Natural killer cell (primary cell): ENCODE measurements at regions not wholly inside any gene's neighbourhood (a gene's known extent, or its start where the extent isn't known, plus 50 kb on each side); places are given as distances from the start of the nearest gene placed in this dataset.

ENCODE experiments used
- ATAC-seq, 3 donors: fragments of 150-1000 bp in 2 of 3; fragments of 200-7000 bp in 1 of 3; cut with Tn5 transposase; 1 replicate in 1 of 3; 2 replicates in 2 of 3; pipeline ENCODE4 v1.10.0; 2021; ENCODE audit warnings: mild to moderate bottlenecking in 2 of 3, moderate library complexity in 2 of 3
- DNase-seq, 2 donors: peaks; one replicate each; pipeline versions ENCODE4 v3.0.0 to v3.0.0-alpha.2; 2013 to 2021; ENCODE audit warnings: mixed read lengths in 1 of 2
- H3K27ac ChIP-seq: one replicate; pipeline ENCODE4 v1.5.1; 2013; ENCODE audit warnings: mild to moderate bottlenecking, low read length
- H3K27me3 ChIP-seq: one replicate; pipeline ENCODE4 v1.6.1; 2013; ENCODE audit warnings: low read length; ENCODE audit not compliant: control insufficient read depth, insufficient read depth
- H3K36me3 ChIP-seq: one replicate; pipeline ENCODE4 v1.6.1; 2013; ENCODE audit warnings: low read length; ENCODE audit not compliant: control insufficient read depth, insufficient read depth
- H3K4me1 ChIP-seq: one replicate; pipeline ENCODE4 v1.6.1; 2013; ENCODE audit warnings: low read length; ENCODE audit not compliant: control insufficient read depth, insufficient read depth
- H3K4me3 ChIP-seq: one replicate; pipeline ENCODE4 v1.5.1; 2013; ENCODE audit warnings: low read length
- H3K9me3 ChIP-seq: one replicate; pipeline ENCODE4 v1.6.1; 2013; ENCODE audit warnings: low read length; ENCODE audit not compliant: control insufficient read depth, insufficient read depth
- H3K27ac Mint-ChIP-seq, 2 donors: one replicate each; pipeline ENCODE4 v1.8.0; 2022; ENCODE audit warnings: mild to moderate bottlenecking in 2 of 2, mixed read lengths in 2 of 2, moderate library complexity in 1 of 2
- H3K27me3 Mint-ChIP-seq, 2 donors: one replicate each; pipeline ENCODE4 v1.8.0; 2022; ENCODE audit warnings: low read depth in 2 of 2, mixed read lengths in 2 of 2
- H3K36me3 Mint-ChIP-seq: one replicate; pipeline ENCODE4 v1.8.0; 2022; ENCODE audit warnings: mixed read lengths
- H3K4me1 Mint-ChIP-seq, 2 donors: one replicate each; pipeline ENCODE4 v1.8.0; 2022; ENCODE audit warnings: mixed read lengths in 2 of 2
- H3K4me3 Mint-ChIP-seq: one replicate; pipeline ENCODE4 v1.8.0; 2022; ENCODE audit warnings: mild to moderate bottlenecking, moderate library complexity, mixed read lengths
- H3K9me3 Mint-ChIP-seq, 2 donors: one replicate each; pipeline ENCODE4 v1.8.0; 2022; ENCODE audit warnings: mixed read lengths in 2 of 2
- WGBS: methylation state at CpG from one replicate; pipeline ENCODE4 v1.1.7; 2013; ENCODE audit warnings: missing lambda C conversion rate; ENCODE audit not compliant: insufficient coverage; 5-methylcytosine and 5-hydroxymethylcytosine counted together
- intact Hi-C: fragments of 100-400 bp; cut with micrococcal nuclease; formaldehyde crosslinking; loops from one replicate; pipeline ENCODE4 v1.14.2; 2022
- TF ChIP-seq, protein P1 (sequence below): fragments of 200-600 bp; IDR thresholded peaks from one replicate; pipeline ENCODE4 v1.8.0; 2022; ENCODE audit warnings: antibody characterized with exemption

DNA sequence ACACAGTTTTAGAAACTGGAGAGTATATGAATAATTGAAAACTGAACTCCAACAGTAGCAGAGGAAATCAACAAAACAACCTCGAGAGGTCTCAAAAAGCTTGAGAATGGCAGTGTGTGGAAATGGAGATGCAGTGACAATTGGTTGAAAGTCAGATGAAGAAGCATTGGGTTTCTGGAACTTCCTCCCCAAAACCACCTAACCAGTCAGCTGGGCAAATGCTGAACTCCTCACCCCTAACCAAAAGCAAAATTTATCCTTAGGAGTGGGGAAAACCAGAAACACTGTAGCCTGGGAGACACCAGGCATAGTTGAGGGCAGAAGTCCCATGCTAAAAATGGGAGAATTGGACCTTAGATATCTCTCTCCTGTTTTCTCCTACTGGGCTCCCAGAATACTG lies 109.9 kb downstream of the TANC2 start:
- Histone ChIP-seq H3K36me3 (no peaks in the 10 kb centered on the region), H3K4me1 (no peaks in the 10 kb centered on the region), H3K9me3 (no peaks in the 10 kb centered on the region), H3K27me3 (no peaks in the 10 kb centered on the region), H3K27ac (no peak overlapping the region), H3K4me3 (no peak overlapping the region)
- Mint-ChIP-seq H3K27ac (no peak overlapping the region), H3K4me1 (peaks cover 11 to 15% of the 10 kb centered on the region in 2 donors), H3K36me3 (no peaks in the 10 kb centered on the region), H3K9me3 (no peaks in the 10 kb centered on the region), H3K4me3 (no peak overlapping the region), H3K27me3 (no peaks in the 10 kb centered on the region)
- WGBS = 14% methylated on average over 1 of the region's 1 CpG
- TF ChIP-seq, protein P1, sequence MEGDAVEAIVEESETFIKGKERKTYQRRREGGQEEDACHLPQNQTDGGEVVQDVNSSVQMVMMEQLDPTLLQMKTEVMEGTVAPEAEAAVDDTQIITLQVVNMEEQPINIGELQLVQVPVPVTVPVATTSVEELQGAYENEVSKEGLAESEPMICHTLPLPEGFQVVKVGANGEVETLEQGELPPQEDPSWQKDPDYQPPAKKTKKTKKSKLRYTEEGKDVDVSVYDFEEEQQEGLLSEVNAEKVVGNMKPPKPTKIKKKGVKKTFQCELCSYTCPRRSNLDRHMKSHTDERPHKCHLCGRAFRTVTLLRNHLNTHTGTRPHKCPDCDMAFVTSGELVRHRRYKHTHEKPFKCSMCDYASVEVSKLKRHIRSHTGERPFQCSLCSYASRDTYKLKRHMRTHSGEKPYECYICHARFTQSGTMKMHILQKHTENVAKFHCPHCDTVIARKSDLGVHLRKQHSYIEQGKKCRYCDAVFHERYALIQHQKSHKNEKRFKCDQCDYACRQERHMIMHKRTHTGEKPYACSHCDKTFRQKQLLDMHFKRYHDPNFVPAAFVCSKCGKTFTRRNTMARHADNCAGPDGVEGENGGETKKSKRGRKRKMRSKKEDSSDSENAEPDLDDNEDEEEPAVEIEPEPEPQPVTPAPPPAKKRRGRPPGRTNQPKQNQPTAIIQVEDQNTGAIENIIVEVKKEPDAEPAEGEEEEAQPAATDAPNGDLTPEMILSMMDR = no peak
- no peak for DNase-seq
- intact Hi-C loops = no loop called here
- no peak for ATAC-seq

DNA sequence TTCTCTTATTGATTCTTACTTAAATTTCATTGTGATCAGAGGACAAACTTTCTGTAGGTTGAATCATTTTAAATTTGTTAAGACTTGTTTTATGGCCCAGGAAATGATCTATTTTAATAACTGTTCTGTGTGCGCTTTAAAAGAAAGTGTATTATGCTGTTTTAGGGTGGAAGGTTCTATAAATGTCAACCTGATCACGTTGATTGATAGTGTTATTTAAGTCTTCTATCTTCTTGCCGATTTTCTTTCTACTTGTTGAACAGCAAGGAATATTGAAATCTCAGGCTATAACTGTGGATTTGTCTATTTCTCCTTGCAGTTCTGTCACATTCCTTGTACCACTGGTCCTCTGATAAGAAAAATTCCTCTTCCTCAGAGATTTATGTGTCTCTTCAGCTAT lies 112.7 kb downstream of the TANC2 start:
- Mint-ChIP-seq H3K9me3 (no peaks in the 10 kb centered on the region), H3K4me1 (peaks cover 0 to 5% of the 10 kb centered on the region in 2 donors), H3K4me3 (no peak overlapping the region), H3K27me3 (no peaks in the 10 kb centered on the region), H3K27ac (no peak overlapping the region), H3K36me3 (no peaks in the 10 kb centered on the region)
- TF ChIP-seq, protein P1 = no peak
- ATAC-seq = no peak
- Histone ChIP-seq H3K4me3 (no peak overlapping the region), H3K27me3 (no peaks in the 10 kb centered on the region), H3K36me3 (no peaks in the 10 kb centered on the region), H3K4me1 (no peaks in the 10 kb centered on the region), H3K27ac (no peak overlapping the region), H3K9me3 (no peaks in the 10 kb centered on the region)
- WGBS = 96% methylated on average over 3 of the region's 3 CpGs
- intact Hi-C loops = no loop called here
- DNase-seq = no peak

DNA sequence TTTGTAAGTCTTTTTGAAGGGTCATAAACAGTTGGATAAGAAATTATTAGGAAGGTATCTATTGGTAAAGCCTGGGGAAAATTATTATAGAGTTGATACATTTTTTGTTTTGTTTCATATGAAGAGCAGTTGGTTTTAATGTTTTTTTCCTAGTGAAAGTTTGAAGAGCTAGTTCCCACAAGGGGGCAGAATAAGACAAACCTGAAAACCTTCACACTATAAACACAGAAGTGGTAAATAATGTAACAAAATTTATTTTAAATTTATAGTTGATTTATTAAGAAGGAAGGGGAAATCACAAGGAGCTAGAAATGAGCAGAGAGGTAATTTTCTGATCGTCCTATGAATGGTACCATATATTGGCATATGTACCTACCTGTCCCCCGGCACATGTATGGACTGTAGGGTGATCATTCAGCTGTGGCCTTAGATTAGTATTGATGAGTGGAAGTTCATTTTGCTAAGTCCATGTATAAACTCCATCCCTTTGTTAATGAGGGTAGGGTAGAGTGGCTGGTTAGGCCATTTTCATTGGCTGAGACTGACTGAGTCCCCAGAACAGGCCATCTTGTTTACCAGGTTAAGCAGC lies 116.3 kb downstream of the TANC2 start:
- no peaks in the 10 kb centered on the region for H3K27me3 ChIP-seq
- Mint-ChIP-seq H3K36me3 (peaks cover 2% of the 10 kb centered on the region), H3K27ac (no peak overlapping the region), H3K9me3 (no peaks in the 10 kb centered on the region), H3K4me3 (no peak overlapping the region), H3K4me1 (peaks cover 0 to 1% of the 10 kb centered on the region in 2 donors), H3K27me3 (no peaks in the 10 kb centered on the region)
- intact Hi-C loops = loop anchor here (10.0 kb wide), 1 partner anchor 322 kb away; no protein-coding TSS in a partner anchor
- H3K36me3 ChIP-seq = no peaks in the 10 kb centered on the region
- H3K4me3 ChIP-seq = no peak overlapping the region
- TF ChIP-seq, protein P1 = no peak
- ATAC-seq (no peak), DNase-seq (no peak)
- no peak overlapping the region for H3K27ac ChIP-seq
- 66% methylated on average over 2 of the region's 2 CpGs for WGBS
- no peaks in the 10 kb centered on the region for H3K9me3 ChIP-seq
- H3K4me1 ChIP-seq = no peaks in the 10 kb centered on the region

DNA sequence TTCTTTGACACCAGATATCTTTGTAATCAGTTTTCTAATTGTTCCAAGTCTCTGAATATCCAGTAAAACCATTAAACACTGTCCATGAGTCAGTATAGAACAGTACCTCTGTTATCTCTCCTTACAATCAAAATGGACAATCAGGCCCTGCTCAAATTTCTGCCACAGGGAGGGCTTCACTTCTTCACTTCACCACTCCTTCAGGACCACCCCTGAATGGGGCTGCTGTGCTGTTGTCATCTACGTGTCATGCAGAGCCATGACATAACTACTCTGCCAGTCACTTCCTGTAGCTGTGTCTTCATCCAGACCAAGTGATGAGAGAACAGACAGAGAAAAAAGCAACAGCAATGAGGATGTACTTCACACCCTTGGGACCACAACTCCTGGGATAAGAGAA lies 116.9 kb downstream of the TANC2 start:
- whole genome bisulfite sequencing = 95% methylated on average over 1 of the region's 1 CpG
- H3K9me3 Mint-ChIP-seq = no peaks in the 10 kb centered on the region
- no peak overlapping the region for H3K4me3 Mint-ChIP-seq
- H3K27ac Mint-ChIP-seq = peak overlapping the region in 1 of 2 donors; percentile 25
- TF ChIP-seq, protein P1 = no peak
- no peaks in the 10 kb centered on the region for H3K36me3 ChIP-seq
- H3K36me3 Mint-ChIP-seq = peaks cover 5% of the 10 kb centered on the region
- H3K9me3 ChIP-seq = no peaks in the 10 kb centered on the region
- no peak for ATAC-seq
- H3K4me1 Mint-ChIP-seq = peaks cover 0 to 7% of the 10 kb centered on the region in 2 donors
- no peaks in the 10 kb centered on the region for H3K27me3 Mint-ChIP-seq
- H3K4me1 ChIP-seq = no peaks in the 10 kb centered on the region
- H3K27me3 ChIP-seq = no peaks in the 10 kb centered on the region
- no peak overlapping the region for H3K4me3 ChIP-seq
- H3K27ac ChIP-seq = no peak overlapping the region
- no peak for DNase-seq
- intact Hi-C loops = loop anchor here (10.0 kb wide), 1 partner anchor 322 kb away; no protein-coding TSS in a partner anchor
